ENCODE measurements at regions not wholly inside any gene's neighbourhood (a gene's known extent, or its start where the extent isn't known, plus 50 kb on each side); places are given as distances from the start of the nearest gene placed in this dataset.

DNA sequence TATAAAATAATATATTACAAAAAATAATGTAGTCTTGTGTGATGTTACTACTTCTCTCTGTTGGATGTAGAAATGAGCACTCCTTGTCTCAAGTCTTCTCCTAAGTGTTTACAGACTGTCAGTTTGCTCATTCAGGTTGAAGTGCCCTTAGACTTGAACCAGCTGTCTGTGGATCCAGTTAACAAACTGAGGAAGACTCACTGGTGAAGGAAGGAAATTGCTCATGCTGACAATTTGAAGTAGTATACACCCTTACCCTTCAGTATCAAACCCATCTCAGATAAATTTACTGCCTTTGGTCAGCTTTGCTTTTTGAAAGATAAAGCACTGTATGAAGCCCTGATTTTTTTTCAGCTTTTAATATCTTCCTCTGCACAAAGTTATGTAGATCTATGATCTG is 854.2 kb upstream of the ZEB2 start:
- TF ChIP-seq, protein P1, sequence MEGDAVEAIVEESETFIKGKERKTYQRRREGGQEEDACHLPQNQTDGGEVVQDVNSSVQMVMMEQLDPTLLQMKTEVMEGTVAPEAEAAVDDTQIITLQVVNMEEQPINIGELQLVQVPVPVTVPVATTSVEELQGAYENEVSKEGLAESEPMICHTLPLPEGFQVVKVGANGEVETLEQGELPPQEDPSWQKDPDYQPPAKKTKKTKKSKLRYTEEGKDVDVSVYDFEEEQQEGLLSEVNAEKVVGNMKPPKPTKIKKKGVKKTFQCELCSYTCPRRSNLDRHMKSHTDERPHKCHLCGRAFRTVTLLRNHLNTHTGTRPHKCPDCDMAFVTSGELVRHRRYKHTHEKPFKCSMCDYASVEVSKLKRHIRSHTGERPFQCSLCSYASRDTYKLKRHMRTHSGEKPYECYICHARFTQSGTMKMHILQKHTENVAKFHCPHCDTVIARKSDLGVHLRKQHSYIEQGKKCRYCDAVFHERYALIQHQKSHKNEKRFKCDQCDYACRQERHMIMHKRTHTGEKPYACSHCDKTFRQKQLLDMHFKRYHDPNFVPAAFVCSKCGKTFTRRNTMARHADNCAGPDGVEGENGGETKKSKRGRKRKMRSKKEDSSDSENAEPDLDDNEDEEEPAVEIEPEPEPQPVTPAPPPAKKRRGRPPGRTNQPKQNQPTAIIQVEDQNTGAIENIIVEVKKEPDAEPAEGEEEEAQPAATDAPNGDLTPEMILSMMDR (IDR thresholded peaks at IDR 0.05), result no peak
- no peak for TF ChIP-seq POLR2A (IDR thresholded peaks at IDR 0.05)
- no peak for TF ChIP-seq EP300 (IDR thresholded peaks at IDR 0.05)
- TF ChIP-seq POLR2AphosphoS5 (IDR thresholded peaks at IDR 0.05), result no peak
